Right forelimb (tissue), 1 donor: ENCODE measurements at regions not wholly inside any gene's neighbourhood (a gene's known extent, or its start where the extent isn't known, plus 50 kb on each side); places are given as distances from the start of the nearest gene placed in this dataset.
"Not testable (repeated sequence)": the region's sequence is repeated elsewhere in the genome, so short reads cannot be mapped to it uniquely, and the experiment has no call there.

Experiments
- DNase-seq: peaks from one replicate; pipeline ENCODE4 v3.0.0-alpha.2; 2018

- DNase-seq = no peak
Observed at GRCh38 chr10:123323884-123324283, 169.7 kb downstream of the BUB3 start.

- DNase-seq = no peak
Observed at GRCh38 chr10:123325663-123326190, 171.5 kb downstream of the BUB3 start.

- DNase-seq = no peak
Observed at GRCh38 chr10:123326674-123327073, 172.5 kb downstream of the BUB3 start.

GRCh38 chr10:123327450-123327849, 173.2 kb downstream of the BUB3 start:
- DNase-seq = no peak

GRCh38 chr10:123327896-123328295, 173.7 kb downstream of the BUB3 start:
- no peak for DNase-seq

- DNase-seq = no peak
Observed at GRCh38 chr10:123331438-123331837, 177.2 kb downstream of the BUB3 start.

GRCh38 chr10:123346581-123346980, 192.4 kb downstream of the BUB3 start:
- no peak for DNase-seq

GRCh38 chr10:123348691-123349572, 194.7 kb downstream of the BUB3 start:
- DNase-seq = no peak

- no peak for DNase-seq
Observed at GRCh38 chr10:123351715-123352114, 197.5 kb downstream of the BUB3 start.

GRCh38 chr10:123354521-123354920, 200.3 kb downstream of the BUB3 start:
- no peak for DNase-seq

- DNase-seq = no peak
Observed at GRCh38 chr10:123355748-123356481, 201.7 kb downstream of the BUB3 start.

- no peak for DNase-seq
Observed at GRCh38 chr10:123356799-123357198, 202.6 kb downstream of the BUB3 start.

GRCh38 chr10:123357421-123357930, 203.3 kb downstream of the BUB3 start:
- no peak for DNase-seq

- DNase-seq = no peak
Observed at GRCh38 chr10:123359539-123359938, 205.3 kb downstream of the BUB3 start.

- DNase-seq = no peak
Observed at GRCh38 chr10:123361832-123362231, 207.6 kb downstream of the BUB3 start.

- DNase-seq = no peak
Observed at GRCh38 chr10:123367195-123367594, 213.0 kb downstream of the BUB3 start.

- DNase-seq = not testable (repeated sequence)
Observed at GRCh38 chr10:123371626-123372025, 217.4 kb downstream of the BUB3 start.

GRCh38 chr10:123373591-123373990, 219.4 kb downstream of the BUB3 start:
- no peak for DNase-seq

GRCh38 chr10:123375097-123375496, 220.9 kb downstream of the BUB3 start:
- DNase-seq = no peak

GRCh38 chr10:123375738-123376137, 221.5 kb downstream of the BUB3 start:
- no peak for DNase-seq

- DNase-seq = no peak
Observed at GRCh38 chr10:123377883-123378282, 223.7 kb downstream of the BUB3 start.

GRCh38 chr10:123378302-123378701, 224.1 kb downstream of the BUB3 start:
- no peak for DNase-seq

GRCh38 chr10:123379156-123379555, 225.0 kb downstream of the BUB3 start:
- no peak for DNase-seq
